ENCODE measurements at regions not wholly inside any gene's neighbourhood (a gene's known extent, or its start where the extent isn't known, plus 50 kb on each side); places are given as distances from the start of the nearest gene placed in this dataset.

- TF ChIP-seq POLR2A (IDR thresholded peaks at IDR 0.05), result no peak
- TF ChIP-seq CTCF (IDR thresholded peaks at IDR 0.05), result no peak
These were observed 330.6 kb upstream of the MCTP2 start for GRCh38 chr15:93900476-93901400.

All from uterus (tissue), 2 donors.